SK-N-MC (cell line): ENCODE measurements at regions not wholly inside any gene's neighbourhood (a gene's known extent, or its start where the extent isn't known, plus 50 kb on each side); places are given as distances from the start of the nearest gene placed in this dataset.

Experiments used
- EZH2 ChIP-seq: fragments of 200-600 bp; sonication (generic); IDR thresholded peaks from one replicate; pipeline ENCODE4 v1.6.1; 2017; ENCODE audit warnings: antibody characterized with exemption
- FOXP2 ChIP-seq: optimal IDR thresholded peaks from 2 replicates; pipeline ENCODE3; 2011; ENCODE audit warnings: mild to moderate bottlenecking, moderate library complexity; ENCODE audit not compliant: insufficient read depth; ENCODE audit errors: extremely low read length, control extremely low read depth
- POLR2AphosphoS5 ChIP-seq: IDR thresholded peaks from 2 replicates; pipeline ENCODE4 v1.6.1; 2012; ENCODE audit warnings: mild to moderate bottlenecking, low read depth, low read length, borderline replicate concordance

GRCh38 chr13:111399776-111400538 is 79.5 kb downstream of the TEX29 start:
- TF ChIP-seq POLR2AphosphoS5: no peak
- no peak for TF ChIP-seq EZH2
- no peak for TF ChIP-seq FOXP2
